Esophagus squamous epithelium (tissue), 5 donors: ENCODE measurements at regions not wholly inside any gene's neighbourhood (a gene's known extent, or its start where the extent isn't known, plus 50 kb on each side); places are given as distances from the start of the nearest gene placed in this dataset.

Experiments
- DNase-seq: peaks from one replicate; lab custom pipeline; 2025; lab: John Stamatoyannopoulos, UW
- H3K27ac ChIP-seq, 4 donors: fragments of 200-600 bp; sonication (generic); one replicate each; pipeline ENCODE4 v1.5.1; 2016 to 2019; ENCODE audit warnings: mild to moderate bottlenecking in 1 of 4
- H3K27me3 ChIP-seq, 4 donors: fragments of 200-600 bp; sonication (generic); 1 replicate in 3 of 4; 2 replicates in 1 of 4; pipeline versions ENCODE4 v1.5.1 to v1.6.0; 2017 to 2021; ENCODE audit warnings: antibody characterized with exemption in 1 of 4
- H3K36me3 ChIP-seq, 3 donors: fragments of 200-600 bp; sonication (generic); one replicate each; pipeline ENCODE4 v1.5.1; 2016 to 2019
- H3K4me1 ChIP-seq, 3 donors: fragments of 200-600 bp; sonication (generic); one replicate each; pipeline ENCODE4 v1.5.1; 2017 to 2019
- H3K4me3 ChIP-seq, 4 donors: fragments of 200-600 bp; sonication (generic); 1 replicate in 3 of 4; 2 replicates in 1 of 4; pipeline ENCODE4 v1.5.1; 2016 to 2019; ENCODE audit warnings: mild to moderate bottlenecking in 2 of 4, moderate library complexity in 1 of 4
- H3K9me3 ChIP-seq, 3 donors: fragments of 200-600 bp; sonication (generic); one replicate each; pipeline ENCODE4 v1.5.1; 2016 to 2019
- CTCF ChIP-seq, 6 experiments: fragments of 450-650 bp in 4 of 6; fragments of 200-600 bp in 2 of 6; sonication (generic) in 2 of 6; IDR thresholded peaks; one replicate each; pipeline ENCODE4 v1.5.1; 2016 to 2019; ENCODE audit warnings: antibody characterized with exemption in 6 of 6, mild to moderate bottlenecking in 4 of 6, moderate library complexity in 4 of 6
- POLR2A ChIP-seq, 4 donors: fragments of 450-650 bp; IDR thresholded peaks; one replicate each; pipeline ENCODE4 v1.6.1; 2017; ENCODE audit warnings: antibody characterized with exemption in 4 of 4, mild to moderate bottlenecking in 4 of 4, moderate library complexity in 3 of 4
- WGBS, 2 donors: methylation state at CpG; one replicate each; pipeline ENCODE4 v1.1.5; 2018; 5-methylcytosine and 5-hydroxymethylcytosine counted together
- intact Hi-C: fragments of 100-400 bp; cut with DNase I; formaldehyde crosslinking; loops from one replicate; pipeline ENCODE4 v1.15.0; 2022
- donor health status: DM: yes; HTN: yes; CAD: no.

GRCh38 chr5:74549384-74549783, 91.1 kb downstream of the ENC1 start:
- WGBS, 2 donors: 76 to 84% methylated on average over 3 of the region's 3 CpGs
- intact Hi-C loops: no loop called here

GRCh38 chr5:74546796-74547195, 93.7 kb downstream of the ENC1 start:
- no peak for TF ChIP-seq CTCF (IDR thresholded peaks at IDR 0.05)
- TF ChIP-seq POLR2A (IDR thresholded peaks at IDR 0.05): no peak
- H3K27ac ChIP-seq: no peak overlapping the region
- H3K4me1 ChIP-seq: peaks cover 9 to 18% (median 11%) of the 10 kb centered on the region in 3 donors
- no peak overlapping the region for H3K4me3 ChIP-seq
- DNase-seq: no peak
- 65 to 85% methylated on average over 1 of the region's 1 CpG for WGBS, 2 donors
- intact Hi-C loops: no loop called here
- H3K36me3 ChIP-seq: no peaks in the 10 kb centered on the region
- peaks cover 0 to 6% (median 0%) of the 10 kb centered on the region in 4 donors for H3K27me3 ChIP-seq
- no peaks in the 10 kb centered on the region for H3K9me3 ChIP-seq

More at GRCh38 chr5:74549384-74549783, 91.1 kb downstream of the ENC1 start:
- Histone ChIP-seq H3K36me3 (no peaks in the 10 kb centered on the region), H3K4me1 (peaks cover 0 to under 1% (median 0%) of the 10 kb centered on the region in 3 donors), H3K9me3 (no peaks in the 10 kb centered on the region), H3K4me3 (no peak overlapping the region), H3K27me3 (peaks cover 0 to 6% (median 0%) of the 10 kb centered on the region in 4 donors), H3K27ac (no peak overlapping the region)
- TF ChIP-seq POLR2A (IDR thresholded peaks at IDR 0.05): no peak
- TF ChIP-seq CTCF (IDR thresholded peaks at IDR 0.05): no peak
- no peak for DNase-seq

GRCh38 chr5:74544811-74545210, 95.7 kb downstream of the ENC1 start:
- intact Hi-C loops: no loop called here
- Histone ChIP-seq H3K36me3 (no peaks in the 10 kb centered on the region), H3K27me3 (peaks cover 0 to 6% (median 0%) of the 10 kb centered on the region in 4 donors), H3K27ac (no peak overlapping the region), H3K4me1 (peaks cover 9 to 30% (median 11%) of the 10 kb centered on the region in 3 donors), H3K4me3 (no peak overlapping the region), H3K9me3 (no peaks in the 10 kb centered on the region)
- no peak for DNase-seq
- TF ChIP-seq POLR2A (IDR thresholded peaks at IDR 0.05): no peak
- no peak for TF ChIP-seq CTCF (IDR thresholded peaks at IDR 0.05)
- WGBS, 2 donors: 100% methylated on average over 2 of the region's 2 CpGs

- Histone ChIP-seq H3K27ac (peak overlapping the region in 2 of 4 donors; percentile 52 to 66), H3K36me3 (no peaks in the 10 kb centered on the region), H3K4me3 (no peak overlapping the region), H3K9me3 (no peaks in the 10 kb centered on the region), H3K4me1 (peaks cover 9 to 30% (median 11%) of the 10 kb centered on the region in 3 donors), H3K27me3 (peaks cover 0 to 6% (median 0%) of the 10 kb centered on the region in 4 donors)
- no peak for TF ChIP-seq CTCF (IDR thresholded peaks at IDR 0.05)
- TF ChIP-seq POLR2A (IDR thresholded peaks at IDR 0.05): no peak
- no peak for DNase-seq
- 13 to 23% methylated on average over 14 of the region's 14 CpGs for WGBS, 2 donors
- intact Hi-C loops: no loop called here
Observed at GRCh38 chr5:74543162-74543995, 97.1 kb downstream of the ENC1 start.

GRCh38 chr5:74542482-74542881, 98.0 kb downstream of the ENC1 start:
- no peaks in the 10 kb centered on the region for H3K27me3 ChIP-seq
- DNase-seq: no peak
- peak overlapping the region in 1 of 4 donors; percentile 66 for H3K27ac ChIP-seq
- no peak overlapping the region for H3K4me3 ChIP-seq
- H3K4me1 ChIP-seq: peaks cover 9 to 36% (median 11%) of the 10 kb centered on the region in 3 donors
- intact Hi-C loops: no loop called here
- no peak for TF ChIP-seq CTCF (IDR thresholded peaks at IDR 0.05)
- TF ChIP-seq POLR2A (IDR thresholded peaks at IDR 0.05): no peak
- 54 to 81% methylated on average over 3 of the region's 3 CpGs for WGBS, 2 donors
- H3K9me3 ChIP-seq: no peaks in the 10 kb centered on the region
- H3K36me3 ChIP-seq: no peaks in the 10 kb centered on the region
